Skeletal muscle cell (primary cell): ENCODE measurements at regions not wholly inside any gene's neighbourhood (a gene's known extent, or its start where the extent isn't known, plus 50 kb on each side); places are given as distances from the start of the nearest gene placed in this dataset.

Experiments
- DNase-seq: peaks from one replicate; pipeline ENCODE4 v3.0.0-alpha.2; 2010; ENCODE audit warnings: low read depth
- H3K4me3 ChIP-seq: 2 replicates; pipeline ENCODE4 v1.5.1; 2011; ENCODE audit warnings: low read depth, mild to moderate bottlenecking, control low read depth, low read length, moderate library complexity

DNA sequence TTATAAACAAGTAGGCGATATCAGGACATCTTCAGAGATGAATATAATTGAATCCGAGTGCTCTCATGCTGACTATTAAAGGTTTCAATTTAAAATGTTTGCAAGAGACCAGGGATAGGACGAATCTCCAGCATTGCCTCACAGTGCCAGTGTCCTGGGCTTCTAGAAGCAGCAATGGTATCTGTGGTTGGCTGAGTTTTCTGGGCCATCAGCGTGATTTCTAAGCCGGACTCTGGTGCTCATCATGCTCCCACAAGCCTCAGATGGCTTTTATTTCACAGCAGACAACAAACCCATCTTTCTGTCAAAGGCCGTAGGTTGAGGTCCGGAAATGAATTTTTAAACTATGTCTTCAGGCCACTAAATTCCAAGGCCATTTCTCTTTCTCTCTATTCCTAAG is 187.7 kb downstream of the FOXO1 start:
- no peak overlapping the region for H3K4me3 ChIP-seq
- no peak for DNase-seq

DNA sequence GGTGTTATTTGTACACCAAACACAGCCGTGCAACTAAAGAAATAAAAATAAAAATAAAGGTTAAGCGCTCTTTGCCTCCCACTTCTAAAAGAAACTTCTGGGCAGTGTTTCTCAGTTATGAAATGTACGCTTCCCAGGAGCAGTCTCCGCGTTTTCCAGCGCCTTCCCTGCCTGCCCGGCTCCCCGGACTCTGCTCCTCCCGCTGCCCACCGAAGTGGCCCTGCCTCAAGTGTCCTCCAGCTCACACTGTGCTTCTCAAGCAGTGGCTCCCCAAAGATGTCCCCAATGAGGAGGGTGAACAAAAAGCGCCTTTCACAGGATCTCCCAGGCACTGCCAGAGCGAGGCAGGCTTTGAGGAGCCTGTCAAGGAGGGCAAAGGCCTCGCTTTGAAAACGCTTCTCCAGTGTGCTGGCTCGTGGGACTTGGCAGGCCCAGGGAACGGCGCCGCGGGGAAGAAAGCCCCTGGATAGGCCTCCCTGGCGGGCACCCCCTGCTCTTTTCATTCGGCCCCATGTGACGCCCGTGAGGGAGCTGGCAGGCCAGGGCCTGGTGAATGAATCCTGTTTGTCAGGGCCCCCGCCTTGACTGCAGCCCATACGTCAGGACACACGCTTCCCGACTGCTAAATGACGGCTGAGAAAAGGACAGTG is 187.1 kb downstream of the FOXO1 start:
- no peak for DNase-seq
- no peak overlapping the region for H3K4me3 ChIP-seq

DNA sequence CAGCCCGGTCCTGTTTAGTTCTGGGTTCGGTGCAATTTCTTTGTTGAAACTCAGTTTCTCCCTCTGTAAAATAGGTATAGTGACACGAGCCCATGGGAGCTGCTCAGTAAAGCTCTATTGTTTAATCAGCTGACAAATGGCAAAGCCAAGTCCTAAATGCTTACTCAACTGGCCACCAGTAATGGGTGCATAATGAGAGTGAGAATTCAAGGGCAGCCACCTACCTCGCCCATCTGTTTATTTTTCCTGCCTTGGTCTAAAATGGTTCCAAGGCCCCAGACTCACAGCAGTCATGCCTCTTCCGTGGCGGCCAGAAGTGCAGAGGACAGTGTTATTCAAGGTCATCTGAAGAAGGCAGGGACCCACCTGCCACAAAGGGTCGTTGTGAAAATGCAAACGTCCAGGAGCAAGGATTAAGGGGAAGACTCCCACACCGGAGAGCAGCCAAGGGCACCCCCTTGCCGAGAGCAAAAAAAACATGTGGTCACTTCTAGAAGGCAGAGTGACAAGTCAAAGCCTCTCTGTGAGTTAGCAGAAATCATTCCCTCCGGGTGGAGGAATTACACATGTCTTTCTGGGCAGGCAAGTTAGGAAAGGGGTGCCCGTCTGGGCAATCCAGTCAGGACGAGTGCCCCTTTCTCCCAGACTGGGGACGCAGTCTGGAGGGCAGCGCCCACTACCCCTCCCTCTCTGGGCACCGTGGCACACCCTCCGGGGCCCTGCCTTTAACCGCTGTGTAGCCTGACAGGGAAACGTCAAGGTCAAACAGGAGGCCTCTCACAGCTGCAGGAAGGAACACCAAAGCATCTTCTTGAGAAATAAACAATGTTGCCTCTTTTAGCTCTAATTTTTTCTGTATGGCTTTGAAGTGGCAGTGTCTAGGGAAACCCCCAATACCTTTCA is 186.2 kb downstream of the FOXO1 start:
- no peak overlapping the region for H3K4me3 ChIP-seq
- DNase-seq, result no peak

DNA sequence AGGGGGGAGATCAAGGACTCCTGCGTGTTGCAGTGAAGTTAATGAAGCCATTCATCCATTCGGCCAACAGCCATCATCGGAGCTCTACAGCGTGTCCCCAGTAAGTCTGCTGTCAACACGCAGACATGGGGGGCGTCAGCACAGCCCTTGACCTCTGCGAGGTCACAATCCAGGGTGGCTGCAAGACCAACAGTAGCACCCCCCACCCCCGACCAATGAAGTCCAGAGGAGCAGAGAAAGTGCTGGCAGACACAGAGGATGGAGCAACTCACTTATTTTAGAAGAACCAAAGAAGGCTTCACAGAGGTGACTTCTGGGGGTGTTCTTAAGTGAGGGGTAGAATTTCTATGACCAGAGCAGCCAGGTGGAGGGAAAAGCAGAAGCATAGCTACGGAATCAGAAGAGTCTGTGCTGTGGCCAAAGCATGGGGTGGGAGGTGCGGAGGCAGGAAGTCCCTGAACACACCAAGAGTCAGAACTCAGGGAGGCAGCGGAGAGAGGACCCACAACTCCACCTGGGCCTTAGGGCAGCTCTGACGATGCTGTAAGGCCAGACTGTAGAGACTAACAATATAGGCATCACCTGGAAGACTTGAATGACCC is 185.4 kb downstream of the FOXO1 start:
- no peak for DNase-seq
- H3K4me3 ChIP-seq, result no peak overlapping the region

DNA sequence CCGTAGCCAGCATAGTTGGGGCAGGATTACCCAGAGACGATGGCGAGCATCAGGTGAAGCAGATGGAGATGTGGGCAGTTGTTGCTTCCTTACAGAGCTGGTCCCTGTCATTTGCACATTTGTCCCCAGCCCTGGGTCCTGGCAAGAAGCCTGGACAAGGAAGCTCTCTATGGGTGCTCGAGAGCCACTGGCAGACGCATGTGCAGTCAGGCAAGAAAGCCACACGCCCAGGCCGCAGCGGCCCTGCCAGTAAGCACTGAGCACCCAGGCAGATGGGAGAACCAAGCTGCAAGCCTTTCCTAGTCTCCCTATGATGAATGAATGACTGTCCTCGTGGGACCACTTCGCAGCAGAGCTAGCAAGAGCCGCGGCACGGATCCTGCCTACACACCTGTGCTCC is 182.8 kb downstream of the FOXO1 start:
- no peak overlapping the region for H3K4me3 ChIP-seq

DNA sequence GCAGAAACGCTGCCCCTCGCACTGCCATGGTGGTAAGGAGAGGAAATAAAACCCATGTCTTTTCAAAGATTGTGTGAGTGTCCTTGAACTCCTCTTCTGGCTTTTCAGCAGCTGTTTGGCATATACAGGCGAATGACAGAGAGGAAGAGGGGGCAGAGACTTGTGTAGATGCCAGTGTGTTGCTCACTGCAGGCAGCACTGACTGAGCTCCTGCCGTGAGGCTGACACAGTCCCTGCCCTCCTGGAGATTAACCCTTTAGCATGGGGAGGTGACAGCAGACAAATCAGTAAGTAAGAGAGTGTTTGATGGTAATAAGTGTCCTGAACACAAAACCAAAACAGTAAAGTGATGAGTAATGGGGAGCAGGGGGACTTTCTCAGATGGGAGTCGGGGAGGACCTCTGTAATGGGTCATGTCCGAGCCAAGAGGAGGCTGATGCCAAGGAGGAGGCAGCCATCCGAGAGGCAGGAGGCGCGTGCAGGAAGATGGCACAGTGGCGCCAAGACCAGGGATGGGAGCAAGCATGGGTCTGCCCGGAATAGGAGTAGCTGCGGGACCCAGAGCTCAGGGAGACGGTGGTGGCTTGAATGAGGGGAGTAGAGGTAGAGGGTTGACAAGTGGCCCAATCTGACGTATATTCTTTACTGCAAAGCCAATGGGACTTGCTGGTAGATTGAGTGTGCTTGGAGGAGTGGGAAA is 182.2 kb downstream of the FOXO1 start:
- no peak overlapping the region for H3K4me3 ChIP-seq
- DNase-seq, result no peak

More for the DNA sequence above, 182.8 kb downstream of the FOXO1 start:
- no peak for DNase-seq

DNA sequence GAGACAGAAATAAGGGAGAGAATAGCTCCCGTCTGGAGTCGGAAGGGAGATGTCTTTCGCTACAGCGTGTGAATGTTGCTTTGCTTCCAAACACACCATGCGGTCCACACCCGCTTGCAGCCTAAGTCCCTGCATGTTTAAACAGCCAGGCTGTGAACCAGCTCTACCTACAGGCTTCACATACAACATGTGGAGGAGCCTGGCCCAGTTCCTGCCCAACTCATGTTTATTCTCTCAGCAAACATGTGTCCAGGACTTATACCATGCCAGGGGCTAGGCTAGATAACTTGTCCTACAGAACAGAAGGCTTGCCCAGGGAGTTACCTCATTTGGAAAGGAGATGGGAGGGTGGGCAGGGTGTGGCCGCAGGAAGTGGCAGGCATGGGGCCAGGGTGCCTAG is 181.5 kb downstream of the FOXO1 start:
- H3K4me3 ChIP-seq, result no peak overlapping the region
- DNase-seq, result no peak

DNA sequence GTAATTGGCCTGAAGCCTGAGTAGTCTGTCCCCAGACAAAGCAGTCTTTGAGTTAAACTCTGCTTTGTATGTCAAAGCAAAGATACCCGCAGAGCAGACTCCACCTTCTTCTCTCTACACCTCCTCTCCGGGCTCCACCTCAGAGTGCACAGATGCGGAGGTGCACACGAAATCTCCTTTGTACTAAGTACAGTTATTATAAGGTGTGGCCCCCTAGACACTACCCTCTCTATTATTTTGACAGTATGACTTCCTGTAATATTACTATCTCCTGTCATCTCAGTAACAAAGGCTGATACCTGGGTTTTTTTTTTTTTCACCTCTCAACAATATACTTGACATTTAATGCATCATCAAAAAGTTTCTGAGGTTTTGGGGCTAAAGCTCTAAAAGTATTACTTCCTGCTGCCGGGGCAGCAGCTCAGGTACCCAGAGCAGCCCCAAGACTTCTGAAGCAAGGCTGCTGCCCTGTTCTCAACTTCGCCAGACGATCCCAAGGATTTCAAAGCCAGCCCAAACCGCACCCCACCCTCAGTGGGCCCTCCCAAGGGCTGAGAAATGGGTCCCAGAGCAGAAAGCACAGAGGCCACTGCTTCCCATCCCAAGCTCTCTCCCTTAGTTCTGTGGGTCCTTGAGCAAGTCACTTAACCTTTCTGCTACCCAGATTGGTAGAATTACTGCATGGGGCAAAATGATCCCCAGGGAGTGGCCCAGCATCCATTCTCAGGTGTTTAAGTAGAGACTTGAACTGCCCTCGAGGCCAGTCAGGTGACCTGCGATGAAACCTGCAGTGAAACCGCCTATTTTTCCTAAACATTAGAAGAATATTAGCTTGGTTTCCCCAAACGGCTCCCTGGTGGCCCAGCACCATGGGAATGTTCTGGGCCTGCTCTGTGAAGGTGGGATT is 180.6 kb downstream of the FOXO1 start:
- no peak overlapping the region for H3K4me3 ChIP-seq
- no peak for DNase-seq

DNA sequence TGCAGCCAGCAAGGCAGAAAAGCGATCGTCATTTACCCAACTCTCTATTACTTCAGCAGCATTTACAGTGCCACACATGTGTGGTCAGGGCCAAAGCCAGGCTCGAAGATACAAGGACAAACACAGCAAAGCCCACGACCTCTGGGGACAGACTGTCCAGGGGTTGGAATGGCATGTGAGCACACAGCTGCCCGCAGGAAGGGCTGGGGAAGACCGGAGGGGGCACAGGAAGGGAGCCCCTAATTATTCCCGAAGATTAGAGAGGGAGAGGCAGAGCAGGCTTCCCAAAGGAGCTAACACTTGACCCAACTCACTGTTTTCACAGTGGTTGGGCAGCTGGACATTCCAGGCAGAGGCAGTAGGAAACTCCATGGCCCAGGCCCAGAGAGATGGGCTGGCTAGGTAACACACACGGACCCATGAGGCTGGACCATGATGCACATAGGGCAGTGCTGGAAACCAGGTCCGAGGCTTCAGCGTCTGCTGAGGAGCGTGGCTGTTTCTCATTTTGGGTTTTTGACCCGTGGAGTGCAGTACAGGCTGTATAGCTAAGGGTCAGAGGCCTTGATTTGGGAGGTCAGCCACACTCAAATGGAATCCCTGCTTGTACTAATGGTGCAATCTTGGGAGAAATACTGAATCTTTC is 179.8 kb downstream of the FOXO1 start:
- DNase-seq, result no peak
- no peak overlapping the region for H3K4me3 ChIP-seq

DNA sequence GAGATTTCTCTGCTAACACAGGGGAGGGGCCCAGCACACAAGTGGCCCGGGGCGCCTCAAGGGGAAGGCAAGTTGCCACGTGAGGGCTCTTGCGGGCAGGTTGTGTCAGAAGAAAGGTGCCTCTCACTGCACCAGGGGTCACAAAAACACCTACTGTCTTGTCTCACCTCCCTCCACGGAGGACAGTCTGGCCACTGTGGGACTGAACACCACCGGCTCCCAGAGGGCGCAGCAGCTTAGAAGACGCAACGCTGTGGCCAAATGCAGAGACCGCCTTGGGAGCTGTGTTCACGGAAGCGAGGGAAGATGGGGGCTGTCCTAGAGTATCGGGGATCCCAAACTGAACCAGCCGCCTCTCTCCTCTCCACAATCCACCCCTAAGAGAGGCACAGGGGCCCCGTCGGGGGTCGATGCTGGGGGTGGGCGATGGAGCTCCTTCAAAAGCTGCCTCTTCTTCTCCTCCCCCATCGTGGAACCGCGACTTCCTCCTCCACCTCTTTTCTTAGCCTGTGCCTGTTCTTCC is 177.5 kb downstream of the FOXO1 start:
- H3K4me3 ChIP-seq, result no peak overlapping the region

DNA sequence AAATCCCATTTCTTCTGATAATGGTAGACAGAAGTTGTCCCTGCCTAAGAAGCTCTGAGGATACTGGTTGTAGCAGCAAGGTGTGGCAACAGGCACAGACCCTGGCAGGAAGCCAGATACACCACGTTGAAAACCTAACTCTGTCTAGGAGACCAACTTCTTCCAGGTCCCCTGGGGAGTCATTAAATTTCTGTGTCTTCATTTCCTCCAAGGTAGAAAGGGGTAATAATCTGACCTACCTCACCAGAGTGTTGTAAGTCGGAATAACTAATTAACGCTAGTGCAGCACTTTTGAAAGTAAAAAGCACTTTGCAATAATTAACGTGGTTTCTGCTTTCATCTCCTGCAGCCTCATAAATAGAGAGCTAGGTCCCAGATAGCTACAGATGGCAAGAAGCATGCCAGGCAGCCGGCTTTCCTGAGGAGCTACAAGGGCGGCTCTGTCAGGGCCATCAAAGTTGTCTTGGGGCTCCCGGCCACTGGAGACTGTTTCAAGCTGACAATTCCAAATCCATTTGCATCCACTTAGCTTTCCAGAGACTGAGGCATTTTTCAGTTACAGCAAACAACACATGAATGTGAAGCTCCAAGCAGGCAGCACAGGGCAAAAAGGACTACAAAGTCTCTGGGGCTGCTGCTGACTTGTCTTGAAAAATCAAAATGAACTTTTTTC is 176.2 kb downstream of the FOXO1 start:
- no peak for DNase-seq

More for the DNA sequence above, 177.5 kb downstream of the FOXO1 start:
- DNase-seq, result no peak

DNA sequence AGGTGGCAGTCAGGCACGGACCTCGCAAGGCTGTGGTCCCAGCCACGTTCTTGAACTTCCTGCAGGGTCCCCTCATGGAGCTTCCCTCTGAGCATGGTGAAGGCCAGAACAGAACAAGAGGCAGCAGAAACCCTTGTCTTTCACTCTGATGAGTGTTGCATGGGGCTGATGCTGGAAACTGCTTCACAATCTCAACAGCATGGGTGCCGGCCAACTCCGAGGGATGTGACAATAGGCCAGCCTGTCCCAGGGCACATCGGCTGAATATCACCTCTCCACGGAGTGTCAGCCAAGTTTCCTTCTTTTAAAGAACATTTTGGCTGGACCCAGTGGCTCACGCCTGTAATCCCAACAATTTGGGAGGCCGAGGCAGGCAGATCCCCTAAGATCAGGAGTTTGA is 173.9 kb downstream of the FOXO1 start:
- H3K4me3 ChIP-seq, result no peak overlapping the region
- DNase-seq, result no peak

More for the DNA sequence above, 176.2 kb downstream of the FOXO1 start:
- no peak overlapping the region for H3K4me3 ChIP-seq

DNA sequence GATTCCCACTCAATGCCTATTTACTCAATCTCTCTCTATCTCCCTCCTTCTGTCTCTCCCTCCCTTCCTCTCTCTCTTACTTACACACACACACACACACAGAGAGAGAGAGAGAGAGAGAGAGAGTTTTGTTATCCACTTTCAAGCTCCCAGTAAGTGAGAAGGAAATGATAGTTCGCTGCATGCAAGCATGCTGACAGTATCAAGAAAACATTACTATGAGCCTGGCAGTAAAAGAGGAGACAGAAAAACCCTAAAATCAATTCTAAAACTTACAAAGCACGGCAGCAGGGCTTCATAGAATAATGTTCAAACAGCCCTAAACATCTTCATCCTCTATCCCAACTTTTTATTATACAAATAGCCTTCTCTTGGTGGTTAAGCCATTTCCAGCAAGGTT is 171.9 kb downstream of the FOXO1 start:
- DNase-seq, result no peak
- no peak overlapping the region for H3K4me3 ChIP-seq

DNA sequence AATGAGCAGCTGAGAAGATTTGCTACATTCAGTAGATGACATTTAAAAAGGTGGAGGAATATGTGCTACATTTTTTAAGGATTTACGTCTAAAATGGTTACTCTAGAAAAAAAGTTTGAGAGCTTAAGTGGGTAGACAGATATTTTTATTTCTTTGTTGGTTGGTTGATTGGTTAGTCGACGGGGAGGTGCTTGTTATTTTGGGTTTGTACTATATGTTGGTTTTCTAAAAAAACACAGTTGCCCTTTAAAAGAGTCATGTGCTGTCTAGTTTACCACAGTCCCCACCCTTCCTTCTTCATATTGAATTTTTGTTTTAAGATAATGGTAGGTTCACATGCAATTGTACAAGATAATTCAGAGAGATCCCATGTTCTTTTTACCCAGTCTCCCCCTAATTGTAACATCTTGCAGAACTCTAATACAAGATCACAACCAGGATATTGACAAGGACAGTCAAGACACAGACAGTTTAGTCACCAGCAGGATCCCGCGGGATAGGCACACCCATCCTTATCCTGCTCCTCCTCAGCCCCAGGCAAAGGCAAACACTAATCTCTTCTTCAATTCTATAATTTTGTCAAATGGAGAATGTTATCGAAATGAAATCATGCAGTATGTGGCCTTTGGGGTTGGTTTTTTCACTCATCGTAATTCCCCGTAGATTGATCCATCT is 171.4 kb downstream of the FOXO1 start:
- DNase-seq, result no peak
- H3K4me3 ChIP-seq, result no peak overlapping the region

DNA sequence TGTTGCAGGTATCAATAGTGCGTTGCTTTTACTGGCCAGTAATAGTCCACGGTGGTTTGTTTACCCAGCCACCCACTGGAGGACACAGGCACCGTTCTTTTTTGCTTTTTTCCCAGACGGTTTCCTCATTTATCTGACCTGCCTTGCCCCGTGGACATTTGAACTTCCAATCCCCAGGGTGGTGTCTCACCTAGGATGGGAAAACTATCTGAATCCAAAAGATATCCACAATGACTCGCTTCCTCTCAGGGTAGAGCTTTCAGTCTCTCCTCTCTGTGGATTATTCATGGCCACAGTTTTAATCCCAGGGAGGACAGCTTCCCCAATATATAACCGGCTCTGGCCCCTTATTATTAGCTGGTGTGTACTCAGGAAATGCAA is 170.8 kb downstream of the FOXO1 start:
- DNase-seq, result no peak
- H3K4me3 ChIP-seq, result no peak overlapping the region

DNA sequence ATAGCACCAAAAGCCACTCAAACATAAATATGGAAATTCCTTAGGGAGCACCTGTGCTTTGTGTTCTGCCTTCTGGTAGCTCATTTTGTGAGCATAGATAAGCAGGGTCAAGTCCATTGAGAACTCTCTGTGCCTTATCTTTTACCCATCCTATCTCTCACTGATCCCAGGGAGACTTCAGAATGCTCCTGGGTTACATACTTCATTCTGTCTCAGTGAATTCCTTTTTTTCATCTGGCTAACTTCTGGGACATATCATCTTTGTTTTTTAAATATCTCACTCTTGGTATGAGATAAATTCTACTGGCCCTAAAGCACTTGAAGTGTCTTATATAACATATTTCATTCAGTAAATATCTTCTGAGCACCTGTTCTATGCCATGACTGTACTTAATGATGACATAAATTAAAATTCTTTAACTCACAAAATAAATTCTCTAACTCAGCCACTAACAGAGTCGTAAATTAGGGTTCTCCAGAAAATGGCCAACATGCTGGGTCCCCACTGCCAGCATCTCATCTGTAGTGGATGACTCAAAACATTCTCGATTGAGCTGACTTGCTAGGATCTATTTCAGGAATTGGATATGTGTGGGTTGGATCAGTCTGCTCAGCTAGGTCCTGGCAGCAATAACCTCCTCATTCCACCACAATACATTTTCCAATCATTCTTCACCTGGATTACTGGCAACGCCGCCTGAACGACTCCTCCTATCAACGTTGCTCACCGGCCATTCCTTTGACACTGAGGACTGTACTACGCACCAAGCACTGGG is 170.2 kb downstream of the FOXO1 start:
- no peak overlapping the region for H3K4me3 ChIP-seq
- DNase-seq, result no peak

DNA sequence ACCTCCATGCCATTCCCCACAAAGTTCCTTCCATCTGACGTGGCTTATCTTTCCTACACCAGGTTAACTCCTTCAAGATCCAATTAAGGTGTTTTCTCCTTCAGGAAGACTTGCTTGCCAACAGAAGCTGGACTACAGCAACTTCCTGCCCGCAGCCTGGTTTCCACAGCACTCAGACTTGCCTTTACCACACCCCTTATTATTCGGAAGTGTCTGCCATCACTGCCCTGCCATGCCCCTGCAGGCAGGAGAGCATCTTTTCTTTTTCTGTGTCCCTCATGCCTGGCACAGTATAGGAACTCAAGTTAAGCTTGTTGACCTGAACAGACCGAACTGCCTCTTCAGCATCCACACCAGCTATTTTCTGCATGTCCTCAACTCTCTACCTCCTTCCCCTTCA is 168.0 kb downstream of the FOXO1 start:
- DNase-seq, result no peak

More for the DNA sequence above, 168.0 kb downstream of the FOXO1 start:
- H3K4me3 ChIP-seq, result no peak overlapping the region
